ENCODE measurements at regions not wholly inside any gene's neighbourhood (a gene's known extent, or its start where the extent isn't known, plus 50 kb on each side); places are given as distances from the start of the nearest gene placed in this dataset.
"Not testable (repeated sequence)": the region's sequence is repeated elsewhere in the genome, so short reads cannot be mapped to it uniquely, and the experiment has no call there.

DNA sequence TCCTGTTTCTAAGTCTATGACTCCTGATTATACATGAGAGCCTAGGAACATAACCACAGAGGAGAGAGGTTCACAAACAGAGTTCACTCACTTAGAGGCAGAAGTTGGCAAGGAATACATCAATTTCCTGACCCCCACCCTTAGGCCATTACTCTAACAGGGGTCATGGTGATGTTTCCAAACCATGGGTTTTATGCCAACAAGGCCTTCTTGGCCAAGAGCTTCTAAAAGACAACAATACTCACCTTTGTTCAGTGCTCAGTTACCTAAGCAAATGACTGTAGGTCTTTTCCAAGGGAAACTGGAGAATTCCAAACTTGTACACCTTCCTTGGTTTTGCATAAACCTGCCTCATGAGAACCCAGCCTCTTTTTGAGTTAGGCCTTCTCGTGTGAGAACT lies 52.6 kb downstream of the ERICH4 start:
- intact Hi-C loops (cut with micrococcal nuclease): no loop called here
- H3K36me3 Mint-ChIP-seq (ENCODE audit: low read depth): no peaks in the 10 kb centered on the region
- no peaks in the 10 kb centered on the region for H3K4me1 Mint-ChIP-seq (ENCODE audit: low read depth)
- DNase-seq: no peak
- CTCF ChIA-PET: interaction anchor here (1.4 to 1.6 kb wide), 2 partner anchors 47 to 211 kb away, joined by 3 to 6 read pairs; no protein-coding TSS in a partner anchor
- peaks cover 2% of the 10 kb centered on the region for H3K9me3 Mint-ChIP-seq
- H3K27me3 Mint-ChIP-seq (ENCODE audit: low read depth): peaks cover 7% of the 10 kb centered on the region
- H3K27ac Mint-ChIP-seq: no peak overlapping the region
- H3K4me3 Mint-ChIP-seq: no peak overlapping the region

- Mint-ChIP-seq H3K36me3 (ENCODE audit: low read depth) (no peaks in the 10 kb centered on the region), H3K27ac (no peak overlapping the region), H3K9me3 (no peaks in the 10 kb centered on the region), H3K4me1 (ENCODE audit: low read depth) (peaks cover 3% of the 10 kb centered on the region), H3K4me3 (no peak overlapping the region), H3K27me3 (ENCODE audit: low read depth) (peaks cover 11% of the 10 kb centered on the region)
- intact Hi-C loops (cut with micrococcal nuclease): no loop called here
- DNase-seq: no peak
- CTCF ChIA-PET: no interaction called here
These were observed 56.9 kb downstream of the ERICH4 start for GRCh38 chr19:41499899-41500298.

GRCh38 chr19:41500443-41500842 lies 57.5 kb downstream of the ERICH4 start:
- H3K27me3 Mint-ChIP-seq (ENCODE audit: low read depth): peaks cover 11% of the 10 kb centered on the region
- H3K4me3 Mint-ChIP-seq: no peak overlapping the region
- no peak for DNase-seq
- H3K4me1 Mint-ChIP-seq (ENCODE audit: low read depth): peaks cover 3% of the 10 kb centered on the region
- no peaks in the 10 kb centered on the region for H3K36me3 Mint-ChIP-seq (ENCODE audit: low read depth)
- CTCF ChIA-PET: no interaction called here
- H3K27ac Mint-ChIP-seq: no peak overlapping the region
- no peaks in the 10 kb centered on the region for H3K9me3 Mint-ChIP-seq
- intact Hi-C loops (cut with micrococcal nuclease): no loop called here

DNA sequence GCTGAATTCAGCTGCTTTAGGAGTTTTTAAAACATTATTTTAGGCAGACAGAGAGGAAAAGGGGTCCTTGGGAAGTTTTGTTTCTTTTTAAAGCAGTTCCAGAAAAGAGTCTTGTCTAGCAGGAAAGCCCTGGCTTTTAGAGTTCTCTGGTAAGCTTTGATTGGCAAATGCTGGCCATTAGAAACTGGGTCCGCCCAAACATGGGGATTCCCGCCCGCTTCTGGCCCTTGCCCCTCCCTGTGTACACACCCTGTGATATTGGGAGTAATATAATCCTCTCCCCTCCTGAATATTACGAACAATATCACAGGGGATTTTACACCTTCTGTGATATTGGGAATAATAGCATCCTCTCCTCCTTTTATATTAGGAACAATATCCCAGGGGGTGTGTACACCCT lies 58.9 kb downstream of the ERICH4 start:
- DNase-seq: no peak
- Mint-ChIP-seq H3K36me3 (ENCODE audit: low read depth) (no peaks in the 10 kb centered on the region), H3K4me1 (ENCODE audit: low read depth) (peaks cover 3% of the 10 kb centered on the region), H3K4me3 (no peak overlapping the region), H3K27me3 (ENCODE audit: low read depth) (peaks cover 11% of the 10 kb centered on the region), H3K27ac (no peak overlapping the region), H3K9me3 (no peaks in the 10 kb centered on the region)
- CTCF ChIA-PET: no interaction called here
- intact Hi-C loops (cut with micrococcal nuclease): no loop called here

GRCh38 chr19:41505105-41505504 lies 62.1 kb downstream of the ERICH4 start:
- Mint-ChIP-seq H3K36me3 (ENCODE audit: low read depth) (no peaks in the 10 kb centered on the region), H3K27ac (no peak overlapping the region), H3K4me1 (ENCODE audit: low read depth) (peaks cover 3% of the 10 kb centered on the region), H3K9me3 (no peaks in the 10 kb centered on the region), H3K27me3 (ENCODE audit: low read depth) (peaks cover 4% of the 10 kb centered on the region), H3K4me3 (no peak overlapping the region)
- intact Hi-C loops (cut with micrococcal nuclease): no loop called here
- DNase-seq: no peak
- CTCF ChIA-PET: no interaction called here

- no peak overlapping the region for H3K27ac Mint-ChIP-seq
- intact Hi-C loops (cut with micrococcal nuclease): no loop called here
- no peaks in the 10 kb centered on the region for H3K9me3 Mint-ChIP-seq
- CTCF ChIA-PET: no interaction called here
- H3K4me3 Mint-ChIP-seq: no peak overlapping the region
- DNase-seq: no peak
- no peaks in the 10 kb centered on the region for H3K4me1 Mint-ChIP-seq (ENCODE audit: low read depth)
- no peaks in the 10 kb centered on the region for H3K27me3 Mint-ChIP-seq (ENCODE audit: low read depth)
- no peaks in the 10 kb centered on the region for H3K36me3 Mint-ChIP-seq (ENCODE audit: low read depth)
These were observed 65.5 kb upstream of the CEACAM21 start for GRCh38 chr19:41510484-41510883.

- Mint-ChIP-seq H3K27ac (no peak overlapping the region), H3K9me3 (no peaks in the 10 kb centered on the region), H3K4me3 (no peak overlapping the region), H3K4me1 (ENCODE audit: low read depth) (peaks cover 3% of the 10 kb centered on the region), H3K36me3 (ENCODE audit: low read depth) (no peaks in the 10 kb centered on the region), H3K27me3 (ENCODE audit: low read depth) (no peaks in the 10 kb centered on the region)
- intact Hi-C loops (cut with micrococcal nuclease): no loop called here
- CTCF ChIA-PET: no interaction called here
- DNase-seq: no peak
These were observed 64.3 kb upstream of the CEACAM21 start for GRCh38 chr19:41511628-41512027.

GRCh38 chr19:41515015-41515652 lies 60.8 kb upstream of the CEACAM21 start:
- no peak for DNase-seq
- H3K27ac Mint-ChIP-seq: no peak overlapping the region
- peaks cover 10% of the 10 kb centered on the region for H3K4me1 Mint-ChIP-seq (ENCODE audit: low read depth)
- CTCF ChIA-PET: interaction anchor here (1.4 kb wide), 1 partner anchor 49 kb away, joined by 3 read pairs; no protein-coding TSS in a partner anchor
- intact Hi-C loops (cut with micrococcal nuclease): loop anchor here (5.0 kb wide), 1 partner anchor 68 kb away; no protein-coding TSS in a partner anchor
- no peaks in the 10 kb centered on the region for H3K9me3 Mint-ChIP-seq
- no peaks in the 10 kb centered on the region for H3K36me3 Mint-ChIP-seq (ENCODE audit: low read depth)
- H3K27me3 Mint-ChIP-seq (ENCODE audit: low read depth): no peaks in the 10 kb centered on the region
- H3K4me3 Mint-ChIP-seq: no peak overlapping the region

GRCh38 chr19:41516292-41517171 lies 59.4 kb upstream of the CEACAM21 start:
- intact Hi-C loops (cut with micrococcal nuclease): loop anchor here (1.0 to 5.0 kb wide), 5 partner anchors 21 to 79 kb away; no protein-coding TSS in a partner anchor
- DNase-seq: peak; percentile 47

GRCh38 chr19:41518141-41518540 lies 57.8 kb upstream of the CEACAM21 start:
- no peaks in the 10 kb centered on the region for H3K9me3 Mint-ChIP-seq
- DNase-seq: no peak
- no peaks in the 10 kb centered on the region for H3K27me3 Mint-ChIP-seq (ENCODE audit: low read depth)
- CTCF ChIA-PET: no interaction called here
- H3K36me3 Mint-ChIP-seq (ENCODE audit: low read depth): no peaks in the 10 kb centered on the region
- intact Hi-C loops (cut with micrococcal nuclease): loop anchor here (5.0 kb wide), 1 partner anchor 71 kb away; no protein-coding TSS in a partner anchor
- no peak overlapping the region for H3K4me3 Mint-ChIP-seq
- peaks cover 29% of the 10 kb centered on the region for H3K4me1 Mint-ChIP-seq (ENCODE audit: low read depth)
- no peak overlapping the region for H3K27ac Mint-ChIP-seq

More at GRCh38 chr19:41516292-41517171, 59.4 kb upstream of the CEACAM21 start:
- peak overlapping the region; percentile 6 for H3K4me3 Mint-ChIP-seq
- H3K36me3 Mint-ChIP-seq (ENCODE audit: low read depth); H3K27me3 Mint-ChIP-seq (ENCODE audit: low read depth); H3K27ac Mint-ChIP-seq; H3K9me3 Mint-ChIP-seq: not testable (repeated sequence)
- CTCF ChIA-PET: interaction anchor here (1.0 kb wide), 1 partner anchor 43 kb away, joined by 3 read pairs; no protein-coding TSS in a partner anchor
- H3K4me1 Mint-ChIP-seq (ENCODE audit: low read depth): peaks cover 18% of the 10 kb centered on the region

DNA sequence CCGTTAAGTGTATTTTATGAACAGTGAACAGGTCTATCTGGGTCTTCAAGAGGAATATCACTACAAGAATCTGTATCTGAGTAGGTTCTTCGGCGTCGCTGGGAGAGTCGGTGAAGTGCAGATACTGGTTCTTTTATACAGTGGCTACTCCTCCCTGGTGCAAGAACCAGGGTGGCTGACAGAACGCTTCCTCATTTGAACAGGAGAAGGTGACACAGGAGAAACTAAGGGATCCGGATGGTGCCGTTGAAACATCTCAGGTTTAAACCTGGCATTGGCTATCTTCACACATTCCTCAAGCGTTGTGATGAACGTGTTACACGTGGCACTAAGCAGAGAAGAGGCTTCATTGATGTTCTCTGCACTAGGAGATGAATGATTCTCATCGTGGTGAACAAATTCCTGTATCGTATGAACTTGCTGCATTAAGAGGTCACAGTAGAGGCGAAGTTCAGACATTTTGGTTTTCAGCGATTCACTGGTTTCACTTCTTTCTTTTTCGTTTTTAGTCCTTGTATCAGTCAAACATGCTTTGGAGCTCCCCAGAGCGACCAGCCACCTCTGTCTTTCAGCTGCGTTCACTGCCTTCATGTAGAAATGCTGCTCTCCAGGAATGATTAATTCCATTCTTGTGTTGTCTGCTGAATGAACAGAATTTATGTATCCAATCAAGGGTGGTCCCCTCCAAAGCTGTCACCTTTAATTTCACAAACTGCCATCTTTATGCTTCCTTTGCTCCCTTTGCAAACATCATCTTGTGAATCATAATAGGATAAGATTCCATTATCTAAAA lies 54.6 kb upstream of the CEACAM21 start:
- intact Hi-C loops (cut with micrococcal nuclease): loop anchor here (1.0 kb wide), 2 partner anchors 10 to 14 kb away; no protein-coding TSS in a partner anchor
- peak overlapping the region; percentile 71 for H3K4me3 Mint-ChIP-seq
- CTCF ChIA-PET: interaction anchor here (0.9 to 2.4 kb wide), 2 partner anchors 14 to 72 kb away, joined by 5 to 9 read pairs; no protein-coding TSS in a partner anchor
- peak overlapping the region; percentile 77 for H3K27ac Mint-ChIP-seq
- not testable (repeated sequence) for H3K27me3 Mint-ChIP-seq (ENCODE audit: low read depth); H3K36me3 Mint-ChIP-seq (ENCODE audit: low read depth); H3K9me3 Mint-ChIP-seq
- peaks cover 29% of the 10 kb centered on the region for H3K4me1 Mint-ChIP-seq (ENCODE audit: low read depth)
- peak; percentile 67 for DNase-seq

Data from activated naive CD4-positive, alpha-beta T cell treated with anti-CD3 and anti-CD28 coated beads for 36 hours (primary cell).